ENCODE measurements at regions not wholly inside any gene's neighbourhood (a gene's known extent, or its start where the extent isn't known, plus 50 kb on each side); places are given as distances from the start of the nearest gene placed in this dataset.

DNA sequence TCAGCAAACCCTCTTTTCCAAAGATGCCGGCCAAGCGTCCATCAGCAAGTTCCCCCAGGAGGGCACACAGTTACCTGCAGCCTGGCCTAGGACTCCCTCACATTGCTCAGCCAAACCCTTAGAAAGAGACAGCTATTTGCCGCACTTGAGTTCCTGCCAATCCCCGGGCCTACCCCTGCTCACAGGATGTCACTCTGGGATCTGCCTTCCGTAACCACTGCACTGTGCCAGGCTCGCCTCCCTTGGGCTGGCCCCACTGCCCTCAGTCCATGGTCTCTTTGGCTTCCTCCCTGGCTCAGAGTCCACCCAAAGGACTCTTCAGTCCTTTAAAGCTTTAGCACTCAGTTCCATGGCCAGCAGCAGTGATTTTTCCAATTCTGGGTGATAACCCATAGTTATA is 128.3 kb downstream of the NSG2 start (continued):
- no peak for TF ChIP-seq RBBP5 (IDR thresholded peaks at IDR 0.05; ENCODE audit: borderline replicate concordance, low read depth, low read length)
- TF ChIP-seq YY1 (IDR thresholded peaks at IDR 0.05; ENCODE audit: low read depth, low read length): no peak
- no peak for TF ChIP-seq GTF2F1 (IDR thresholded peaks at IDR 0.05; ENCODE audit: borderline replicate concordance, low read depth, low read length)
